Osteocyte (in vitro differentiated cells): ENCODE measurements at regions not wholly inside any gene's neighbourhood (a gene's known extent, or its start where the extent isn't known, plus 50 kb on each side); places are given as distances from the start of the nearest gene placed in this dataset.

Source experiments
- DNase-seq: peaks from one replicate; pipeline ENCODE4 v3.0.0; 2021; ENCODE audit warnings: mixed read lengths; ENCODE audit not compliant: unreplicated experiment; ENCODE audit errors: extremely low spot score
- H3K27ac Mint-ChIP-seq: one replicate; pipeline ENCODE4 v1.8.0; 2021; ENCODE audit warnings: mild to moderate bottlenecking, mixed read lengths; ENCODE audit not compliant: unreplicated experiment
- H3K27me3 Mint-ChIP-seq: one replicate; pipeline ENCODE4 v1.8.0; 2021; ENCODE audit warnings: mixed read lengths; ENCODE audit not compliant: unreplicated experiment
- H3K36me3 Mint-ChIP-seq: one replicate; pipeline ENCODE4 v1.8.0; 2021; ENCODE audit warnings: mixed read lengths; ENCODE audit not compliant: unreplicated experiment
- H3K4me1 Mint-ChIP-seq: one replicate; pipeline ENCODE4 v1.8.0; 2021; ENCODE audit warnings: mixed read lengths; ENCODE audit not compliant: unreplicated experiment
- H3K4me3 Mint-ChIP-seq: one replicate; pipeline ENCODE4 v1.8.0; 2021; ENCODE audit warnings: mild to moderate bottlenecking, moderate library complexity, mixed read lengths; ENCODE audit not compliant: unreplicated experiment
- H3K9me3 Mint-ChIP-seq: one replicate; pipeline ENCODE4 v1.8.0; 2021; ENCODE audit warnings: mixed read lengths; ENCODE audit not compliant: unreplicated experiment
- TF ChIP-seq, protein P1 (sequence below): fragments of 200-600 bp; sonication (generic); IDR thresholded peaks from 2 replicates; pipeline ENCODE4 v1.5.0; 2021; ENCODE audit warnings: antibody characterized with exemption, mild to moderate bottlenecking, moderate library complexity

DNA sequence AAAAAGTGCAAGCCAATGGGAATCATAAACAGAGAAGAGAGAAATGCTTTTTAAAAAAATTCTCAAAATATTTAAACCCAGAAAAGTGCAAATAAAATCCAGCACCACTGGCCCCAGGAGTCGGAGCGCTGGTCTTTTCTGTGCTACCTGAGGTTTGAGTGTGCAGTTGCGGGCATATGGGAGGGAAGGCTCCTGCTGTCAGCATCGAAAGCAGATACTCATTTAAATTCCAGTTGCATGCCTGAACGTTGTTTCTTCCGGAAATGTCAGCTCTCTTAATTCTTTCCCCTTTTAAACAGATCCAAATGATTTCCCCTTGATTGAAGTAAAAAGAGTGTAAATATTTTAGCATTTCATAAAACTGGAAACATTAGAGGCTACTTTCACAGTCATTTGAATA, 240.5 kb upstream of the GPR26 start:
- DNase-seq = no peak
- Mint-ChIP-seq H3K4me3 (no peak overlapping the region), H3K27ac (no peak overlapping the region), H3K9me3 (no peaks in the 10 kb centered on the region), H3K4me1 (no peaks in the 10 kb centered on the region), H3K27me3 (no peaks in the 10 kb centered on the region), H3K36me3 (no peaks in the 10 kb centered on the region)
- TF ChIP-seq, protein P1, sequence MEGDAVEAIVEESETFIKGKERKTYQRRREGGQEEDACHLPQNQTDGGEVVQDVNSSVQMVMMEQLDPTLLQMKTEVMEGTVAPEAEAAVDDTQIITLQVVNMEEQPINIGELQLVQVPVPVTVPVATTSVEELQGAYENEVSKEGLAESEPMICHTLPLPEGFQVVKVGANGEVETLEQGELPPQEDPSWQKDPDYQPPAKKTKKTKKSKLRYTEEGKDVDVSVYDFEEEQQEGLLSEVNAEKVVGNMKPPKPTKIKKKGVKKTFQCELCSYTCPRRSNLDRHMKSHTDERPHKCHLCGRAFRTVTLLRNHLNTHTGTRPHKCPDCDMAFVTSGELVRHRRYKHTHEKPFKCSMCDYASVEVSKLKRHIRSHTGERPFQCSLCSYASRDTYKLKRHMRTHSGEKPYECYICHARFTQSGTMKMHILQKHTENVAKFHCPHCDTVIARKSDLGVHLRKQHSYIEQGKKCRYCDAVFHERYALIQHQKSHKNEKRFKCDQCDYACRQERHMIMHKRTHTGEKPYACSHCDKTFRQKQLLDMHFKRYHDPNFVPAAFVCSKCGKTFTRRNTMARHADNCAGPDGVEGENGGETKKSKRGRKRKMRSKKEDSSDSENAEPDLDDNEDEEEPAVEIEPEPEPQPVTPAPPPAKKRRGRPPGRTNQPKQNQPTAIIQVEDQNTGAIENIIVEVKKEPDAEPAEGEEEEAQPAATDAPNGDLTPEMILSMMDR = no peak

DNA sequence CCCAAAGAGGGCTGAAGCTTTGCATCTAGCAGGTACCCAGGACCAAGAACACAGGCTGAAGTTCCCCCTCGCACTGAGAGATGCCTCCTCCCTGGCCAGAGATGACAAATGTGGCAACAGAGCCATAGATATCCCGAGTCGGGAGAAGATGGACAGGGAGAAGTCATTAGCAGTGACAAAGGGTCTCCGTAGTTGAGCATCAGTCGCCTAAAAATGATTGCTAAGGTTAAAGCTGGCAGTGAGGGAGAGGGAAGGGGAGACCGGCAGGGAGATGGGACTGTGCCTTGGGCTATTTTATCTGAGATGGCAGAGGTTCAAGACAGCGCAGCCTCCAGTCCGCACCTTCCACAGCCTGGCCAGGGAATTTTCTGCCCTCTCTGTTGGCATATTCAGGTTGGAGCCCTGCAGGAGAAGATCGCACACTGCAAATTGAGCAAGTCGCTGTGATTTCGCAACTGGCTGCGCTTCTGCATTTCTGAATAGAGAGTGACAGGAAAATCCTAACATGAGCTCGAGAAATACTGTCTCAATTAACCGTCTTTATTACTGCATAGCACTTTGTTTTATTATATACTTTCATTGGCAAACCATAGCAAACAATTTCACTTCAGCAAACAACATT, 238.9 kb upstream of the GPR26 start:
- Mint-ChIP-seq H3K36me3 (no peaks in the 10 kb centered on the region), H3K9me3 (no peaks in the 10 kb centered on the region), H3K4me3 (no peak overlapping the region), H3K27me3 (no peaks in the 10 kb centered on the region), H3K27ac (no peak overlapping the region), H3K4me1 (no peaks in the 10 kb centered on the region)
- TF ChIP-seq, protein P1 = no peak
- DNase-seq = no peak

DNA sequence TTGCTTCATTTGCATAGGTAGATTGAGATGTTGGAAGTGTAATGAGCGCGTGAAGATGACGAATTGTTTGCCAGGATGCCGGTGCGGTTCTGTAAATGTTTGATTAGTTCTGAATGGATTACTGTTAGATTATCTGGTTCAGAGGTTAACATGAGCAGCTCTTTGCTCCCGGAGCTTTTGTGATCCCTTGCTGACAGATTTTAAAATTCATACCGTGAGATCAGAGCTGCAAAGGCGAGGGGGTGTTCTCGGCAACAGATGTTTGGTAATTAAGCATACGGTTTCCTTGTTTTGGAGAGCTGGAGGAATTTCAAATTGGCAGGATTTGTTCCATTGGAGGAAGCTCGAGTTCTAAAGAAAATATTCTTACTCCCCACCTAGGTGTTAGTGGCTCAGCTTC, 237.8 kb upstream of the GPR26 start:
- DNase-seq = no peak
- no peaks in the 10 kb centered on the region for H3K27me3 Mint-ChIP-seq
- TF ChIP-seq, protein P1 = no peak
- peaks cover 3% of the 10 kb centered on the region for H3K9me3 Mint-ChIP-seq
- H3K27ac Mint-ChIP-seq = no peak overlapping the region
- no peaks in the 10 kb centered on the region for H3K4me1 Mint-ChIP-seq
- H3K36me3 Mint-ChIP-seq = no peaks in the 10 kb centered on the region
- no peak overlapping the region for H3K4me3 Mint-ChIP-seq

DNA sequence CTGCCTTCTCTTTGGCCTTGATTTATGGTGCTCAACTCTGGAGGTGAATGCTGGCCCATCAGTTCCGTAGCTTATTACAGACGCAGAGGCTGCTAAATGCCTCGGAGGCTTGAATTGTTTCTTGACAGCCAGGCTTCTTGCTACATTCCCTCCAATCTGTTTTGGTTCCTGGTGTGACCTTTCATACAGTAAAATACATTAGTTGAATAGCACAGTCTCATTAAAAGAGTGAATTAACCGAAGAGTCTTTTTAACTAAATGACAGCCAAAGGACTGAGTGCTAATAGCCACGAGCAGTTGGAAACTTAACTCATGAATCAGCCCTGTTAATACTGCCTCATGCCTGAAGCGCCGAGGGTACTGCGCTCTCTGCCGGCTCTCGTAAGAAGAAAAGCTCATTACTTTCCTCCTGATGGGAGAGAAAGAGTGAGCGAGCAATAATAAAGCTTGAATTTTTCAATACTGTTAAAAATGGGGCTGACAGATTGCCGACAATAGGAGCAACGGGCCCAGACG, 236.4 kb upstream of the GPR26 start:
- DNase-seq = no peak
- H3K36me3 Mint-ChIP-seq = no peaks in the 10 kb centered on the region
- H3K27me3 Mint-ChIP-seq = no peaks in the 10 kb centered on the region
- H3K4me3 Mint-ChIP-seq = no peak overlapping the region
- TF ChIP-seq, protein P1 = no peak
- H3K4me1 Mint-ChIP-seq = no peaks in the 10 kb centered on the region
- peaks cover 3% of the 10 kb centered on the region for H3K9me3 Mint-ChIP-seq
- H3K27ac Mint-ChIP-seq = no peak overlapping the region

DNA sequence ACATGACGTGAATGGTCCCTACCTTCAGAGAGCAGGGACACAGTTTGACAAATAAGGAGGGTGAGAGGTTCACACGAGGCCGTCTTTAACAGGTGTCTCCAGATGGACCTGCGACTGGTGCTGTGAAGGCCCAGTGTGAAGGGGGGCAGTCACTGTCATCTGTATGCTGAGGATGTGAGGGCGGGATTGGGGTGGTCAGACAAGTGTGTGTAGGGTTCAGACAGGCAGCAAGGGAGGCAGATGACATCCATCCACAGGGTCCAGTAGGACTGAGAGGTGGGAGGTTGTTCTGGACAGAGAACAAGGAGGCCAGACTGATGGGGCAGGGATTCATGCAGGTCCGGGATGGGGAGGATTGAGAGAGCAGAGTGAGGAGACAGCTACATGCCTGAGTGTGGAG, 232.6 kb upstream of the GPR26 start:
- no peak for DNase-seq
- Mint-ChIP-seq H3K27me3 (no peaks in the 10 kb centered on the region), H3K4me3 (no peak overlapping the region), H3K27ac (no peak overlapping the region), H3K4me1 (no peaks in the 10 kb centered on the region), H3K9me3 (peaks cover 8% of the 10 kb centered on the region), H3K36me3 (no peaks in the 10 kb centered on the region)
- TF ChIP-seq, protein P1 = no peak
